CD4-positive, alpha-beta memory T cell (primary cell): ENCODE measurements at regions not wholly inside any gene's neighbourhood (a gene's known extent, or its start where the extent isn't known, plus 50 kb on each side); places are given as distances from the start of the nearest gene placed in this dataset.
"Not testable (repeated sequence)": the region's sequence is repeated elsewhere in the genome, so short reads cannot be mapped to it uniquely, and the experiment has no call there.

Source experiments
- CTCF ChIA-PET: fragments of 350-600 bp; sonication (Branson Sonifier 250); formaldehyde crosslinking; loops from one replicate; lab custom pipeline; 2021; ENCODE audit warnings: inconsistent platforms; ENCODE audit not compliant: partially characterized antibody; lab: Charles Lee
- POLR2A ChIA-PET: fragments of 350-600 bp; sonication (Branson Sonifier 250); formaldehyde crosslinking; loops from one replicate; lab custom pipeline; 2021; ENCODE audit not compliant: partially characterized antibody; lab: Charles Lee
- DNase-seq, 5 donors: peaks; one replicate each; pipeline versions ENCODE4 v3.0.0 to v3.0.0-alpha.2; 2020 to 2022; ENCODE audit warnings: mixed read lengths in 1 of 5
- H3K27ac ChIP-seq: one replicate; pipeline ENCODE4 v1.7.0; 2013; ENCODE audit warnings: low read depth, low read length
- H3K27me3 ChIP-seq: 2 replicates; pipeline ENCODE4 v1.7.0; 2013; ENCODE audit warnings: mild to moderate bottlenecking, low read length, moderate library complexity; ENCODE audit not compliant: insufficient read depth
- H3K36me3 ChIP-seq: 2 replicates; pipeline ENCODE4 v1.7.0; 2013; ENCODE audit warnings: mild to moderate bottlenecking, low read length, moderate library complexity; ENCODE audit not compliant: insufficient read depth
- H3K4me1 ChIP-seq: 2 replicates; pipeline ENCODE4 v1.7.0; 2013; ENCODE audit warnings: mild to moderate bottlenecking, low read length, moderate library complexity; ENCODE audit not compliant: insufficient read depth
- H3K4me3 ChIP-seq, 2 donors: one replicate each; pipeline ENCODE4 v1.7.0; 2013; ENCODE audit warnings: low read length in 2 of 2, mild to moderate bottlenecking in 1 of 2
- H3K9me3 ChIP-seq, 2 donors: one replicate each; pipeline ENCODE4 v1.7.0; 2013; ENCODE audit warnings: low read length in 2 of 2, control low read depth in 1 of 2; ENCODE audit not compliant: control insufficient read depth in 1 of 2
- H3K27ac Mint-ChIP-seq, 7 donors: one replicate each; pipeline ENCODE4 v1.8.0; 2020 to 2021; ENCODE audit warnings: mixed read lengths in 7 of 7, mild to moderate bottlenecking in 6 of 7, inconsistent platforms in 3 of 7, moderate library complexity in 3 of 7
- H3K27me3 Mint-ChIP-seq, 2 donors: one replicate each; pipeline ENCODE4 v1.8.0; 2020 to 2021; ENCODE audit warnings: mixed read lengths in 2 of 2
- H3K36me3 Mint-ChIP-seq, 2 donors: one replicate each; pipeline ENCODE4 v1.8.0; 2020 to 2021; ENCODE audit warnings: mixed read lengths in 2 of 2, inconsistent platforms in 1 of 2, mild to moderate bottlenecking in 1 of 2
- H3K4me1 Mint-ChIP-seq, 4 donors: one replicate each; pipeline ENCODE4 v1.8.0; 2020 to 2021; ENCODE audit warnings: mixed read lengths in 4 of 4, mild to moderate bottlenecking in 1 of 4
- H3K4me3 Mint-ChIP-seq, 8 donors: one replicate each; pipeline ENCODE4 v1.8.0; 2020 to 2021; ENCODE audit warnings: mixed read lengths in 8 of 8, mild to moderate bottlenecking in 7 of 8, moderate library complexity in 6 of 8, inconsistent platforms in 3 of 8
- H3K9me3 Mint-ChIP-seq, 8 donors: one replicate each; pipeline ENCODE4 v1.8.0; 2020 to 2021; ENCODE audit warnings: mixed read lengths in 8 of 8, mild to moderate bottlenecking in 5 of 8, inconsistent platforms in 3 of 8, moderate library complexity in 1 of 8
- intact Hi-C: fragments of 100-400 bp; cut with micrococcal nuclease; formaldehyde crosslinking; loops from one replicate; pipeline ENCODE4 v1.15.1; 2023

DNA sequence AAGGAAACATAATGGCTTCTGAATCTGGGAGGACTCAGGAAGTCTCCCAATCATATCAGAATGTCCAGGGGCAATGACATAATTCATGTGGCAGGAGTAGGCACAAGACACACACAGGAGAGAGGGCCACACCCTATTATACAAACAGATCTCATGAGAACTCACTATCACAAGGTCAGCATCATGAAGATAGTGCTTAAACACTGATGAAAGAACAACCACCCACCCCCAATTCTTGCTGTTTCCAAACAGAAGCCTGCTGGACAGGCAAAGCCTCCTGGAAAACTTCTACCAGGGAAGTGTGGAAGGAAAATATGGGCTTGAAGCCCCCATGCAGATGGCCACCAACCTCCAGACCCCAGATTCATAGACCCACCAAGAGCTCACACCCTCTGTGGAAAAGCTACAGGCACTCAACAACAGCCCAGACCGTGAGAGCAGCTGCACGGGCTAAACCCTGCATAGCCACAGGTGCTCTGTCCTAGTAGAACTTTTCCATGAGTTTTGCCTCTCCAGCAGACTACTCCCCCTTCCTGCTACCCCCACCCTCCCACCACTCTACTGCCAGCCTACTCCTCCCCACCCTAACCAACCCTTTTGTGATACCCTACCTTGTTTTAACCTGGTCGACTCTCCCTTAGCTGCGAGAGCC, 287.1 kb downstream of the POTED start:
- H3K27me3 Mint-ChIP-seq, intact Hi-C loops, DNase-seq, CTCF ChIA-PET, H3K9me3 ChIP-seq, H3K36me3 Mint-ChIP-seq, H3K9me3 Mint-ChIP-seq, H3K4me3 Mint-ChIP-seq, POLR2A ChIA-PET, H3K27ac Mint-ChIP-seq, H3K4me3 ChIP-seq, H3K4me1 ChIP-seq, H3K27ac ChIP-seq, H3K36me3 ChIP-seq, H3K27me3 ChIP-seq, H3K4me1 Mint-ChIP-seq: not testable (repeated sequence)

DNA sequence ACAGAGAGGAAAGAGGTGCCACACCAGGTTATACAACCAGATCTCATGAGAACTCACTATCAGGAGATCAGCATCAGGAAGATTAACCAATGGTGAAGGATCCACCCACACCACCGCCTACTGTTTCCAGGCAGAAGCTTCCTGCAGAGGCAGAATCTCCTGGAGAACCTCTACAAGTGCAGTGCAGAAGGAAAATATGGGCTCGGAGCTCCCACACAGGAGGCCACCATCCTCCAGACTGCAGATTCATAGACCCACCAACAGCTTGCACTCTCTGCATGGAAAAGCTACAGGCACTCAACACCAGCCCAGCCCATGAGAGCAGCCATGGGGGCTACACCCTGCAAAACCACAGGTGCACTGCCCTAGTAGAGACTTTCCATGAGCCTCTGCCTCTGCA, 284.0 kb downstream of the POTED start:
- H3K27ac Mint-ChIP-seq, H3K4me3 ChIP-seq, H3K4me1 Mint-ChIP-seq, H3K36me3 Mint-ChIP-seq, intact Hi-C loops, H3K4me1 ChIP-seq, H3K36me3 ChIP-seq, H3K9me3 Mint-ChIP-seq, H3K27ac ChIP-seq, POLR2A ChIA-PET, H3K27me3 Mint-ChIP-seq, H3K4me3 Mint-ChIP-seq, H3K27me3 ChIP-seq, DNase-seq, H3K9me3 ChIP-seq, CTCF ChIA-PET: not testable (repeated sequence)

- H3K9me3 ChIP-seq, H3K27me3 ChIP-seq, H3K4me3 Mint-ChIP-seq, DNase-seq, H3K27ac ChIP-seq, H3K9me3 Mint-ChIP-seq, H3K4me1 Mint-ChIP-seq, H3K4me1 ChIP-seq, H3K4me3 ChIP-seq, CTCF ChIA-PET, H3K36me3 ChIP-seq, intact Hi-C loops, H3K36me3 Mint-ChIP-seq, H3K27me3 Mint-ChIP-seq, H3K27ac Mint-ChIP-seq, POLR2A ChIA-PET: not testable (repeated sequence)
Observed at GRCh38 chr21:13893025-13893424, 283.4 kb downstream of the POTED start.

DNA sequence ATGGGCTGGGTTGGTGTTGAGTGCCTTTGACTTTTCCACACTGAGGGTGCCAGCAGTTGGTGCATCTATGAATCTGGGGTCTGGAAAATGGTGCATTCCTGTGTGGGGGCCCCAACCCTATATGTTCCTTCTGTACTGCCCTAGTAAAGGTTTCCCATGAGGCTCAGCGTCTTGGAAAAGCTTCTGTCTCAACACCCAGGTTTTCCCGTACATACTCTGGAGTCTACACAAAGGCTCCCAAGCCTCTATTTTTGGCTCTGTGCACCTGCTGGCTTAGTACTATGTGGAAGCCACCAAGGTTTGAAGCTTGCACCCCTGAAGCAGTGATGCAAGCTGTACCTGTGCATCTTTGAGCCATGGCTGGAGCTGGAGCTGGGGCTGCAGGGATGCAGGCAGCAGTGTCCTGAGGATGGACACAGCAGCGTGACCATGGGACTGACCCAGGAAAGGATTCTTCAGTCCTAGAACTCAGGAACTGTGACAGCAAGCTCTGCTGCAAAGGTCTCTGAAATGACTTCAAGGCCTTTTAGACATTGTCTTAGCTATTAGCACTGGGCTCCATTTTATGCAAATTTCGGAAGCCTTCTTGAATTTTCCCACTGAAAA, 282.7 kb downstream of the POTED start:
- DNase-seq, H3K4me1 ChIP-seq, H3K4me3 Mint-ChIP-seq, CTCF ChIA-PET, H3K36me3 ChIP-seq, H3K4me3 ChIP-seq, H3K36me3 Mint-ChIP-seq, H3K27me3 ChIP-seq, H3K9me3 Mint-ChIP-seq, H3K9me3 ChIP-seq, H3K27me3 Mint-ChIP-seq, H3K4me1 Mint-ChIP-seq, intact Hi-C loops, POLR2A ChIA-PET, H3K27ac ChIP-seq, H3K27ac Mint-ChIP-seq: not testable (repeated sequence)

GRCh38 chr21:13889176-13889575, 279.6 kb downstream of the POTED start:
- not testable (repeated sequence) for H3K4me1 Mint-ChIP-seq

DNA sequence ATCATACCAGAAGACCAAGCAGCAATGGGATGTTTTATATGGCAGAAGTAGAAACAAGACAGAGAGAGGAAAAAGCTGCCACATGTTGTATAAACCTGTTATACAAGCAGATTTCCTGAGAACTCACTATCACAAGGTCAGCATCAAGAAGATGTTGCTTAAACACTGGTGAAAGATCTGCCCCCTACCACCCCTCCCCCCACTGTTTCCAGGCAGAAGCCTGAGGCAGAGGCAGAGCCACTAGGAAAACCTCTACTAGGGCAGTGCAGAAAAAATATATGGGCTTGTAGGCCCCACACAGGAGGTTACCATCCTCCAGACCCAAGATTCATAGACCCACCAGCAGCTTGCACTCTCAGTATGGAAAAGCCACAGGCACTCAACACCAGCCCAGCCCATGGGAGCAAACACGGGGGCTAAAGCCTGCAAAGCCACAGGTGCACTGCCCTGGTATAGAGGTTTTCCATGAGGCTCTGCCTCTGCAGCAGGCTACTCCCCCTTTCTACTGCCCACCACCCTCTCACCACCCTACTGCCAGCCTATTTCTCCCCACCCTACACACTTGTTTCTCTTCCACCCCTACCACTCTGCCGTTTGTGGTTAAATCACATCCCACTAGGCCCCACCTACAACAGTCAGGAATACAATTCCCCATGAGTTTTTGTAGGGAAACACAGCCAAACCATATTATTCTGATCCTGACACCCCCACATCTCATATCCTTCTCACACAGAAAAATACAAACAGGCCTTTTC, 274.2 kb downstream of the POTED start:
- H3K27me3 ChIP-seq, H3K4me3 Mint-ChIP-seq, H3K36me3 ChIP-seq, POLR2A ChIA-PET, H3K27me3 Mint-ChIP-seq, H3K4me1 Mint-ChIP-seq, H3K9me3 Mint-ChIP-seq, H3K4me1 ChIP-seq, H3K36me3 Mint-ChIP-seq, H3K4me3 ChIP-seq, DNase-seq, H3K27ac Mint-ChIP-seq, intact Hi-C loops, H3K27ac ChIP-seq, H3K9me3 ChIP-seq, CTCF ChIA-PET: not testable (repeated sequence)

More at GRCh38 chr21:13889176-13889575, 279.6 kb downstream of the POTED start:
- H3K4me1 ChIP-seq, H3K27ac Mint-ChIP-seq, H3K36me3 Mint-ChIP-seq, H3K27ac ChIP-seq, H3K27me3 Mint-ChIP-seq, H3K36me3 ChIP-seq, H3K9me3 ChIP-seq, DNase-seq, H3K27me3 ChIP-seq, intact Hi-C loops, H3K4me3 Mint-ChIP-seq, POLR2A ChIA-PET, H3K4me3 ChIP-seq, H3K9me3 Mint-ChIP-seq, CTCF ChIA-PET: not testable (repeated sequence)

DNA sequence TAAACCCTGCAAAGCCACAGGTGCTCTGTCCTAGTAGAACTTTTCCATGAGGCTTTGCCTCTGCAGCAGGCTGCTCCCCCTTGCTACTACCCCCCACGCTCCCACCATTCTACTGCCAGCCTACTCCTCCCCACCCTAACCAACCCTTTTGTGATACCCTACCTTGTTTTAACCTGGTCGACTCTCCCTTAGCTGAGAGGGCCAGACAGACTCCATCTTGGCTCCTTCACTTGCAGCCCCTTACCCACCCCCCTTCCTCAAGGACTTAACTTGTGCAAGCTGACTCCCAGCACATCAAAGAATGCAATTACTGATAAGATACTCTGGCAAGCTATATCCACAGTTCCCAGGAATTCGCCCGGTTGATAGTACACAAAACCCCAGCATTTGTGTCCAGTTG, 267.9 kb downstream of the POTED start:
- H3K36me3 ChIP-seq, H3K27ac Mint-ChIP-seq, H3K27ac ChIP-seq, H3K4me1 ChIP-seq, H3K4me3 Mint-ChIP-seq, H3K9me3 Mint-ChIP-seq, H3K27me3 ChIP-seq, DNase-seq, POLR2A ChIA-PET, CTCF ChIA-PET, H3K4me3 ChIP-seq, H3K4me1 Mint-ChIP-seq, intact Hi-C loops, H3K36me3 Mint-ChIP-seq, H3K27me3 Mint-ChIP-seq, H3K9me3 ChIP-seq: not testable (repeated sequence)
